GM21723 (cell line): ENCODE measurements at regions not wholly inside any gene's neighbourhood (a gene's known extent, or its start where the extent isn't known, plus 50 kb on each side); places are given as distances from the start of the nearest gene placed in this dataset.

Experiments
- ATAC-seq: cut with Tn5 transposase; IDR thresholded peaks from one replicate; pipeline ENCODE4 v1.9.1; 2021; ENCODE audit warnings: mild to moderate bottlenecking, moderate library complexity; ENCODE audit not compliant: unreplicated experiment

- ATAC-seq: no peak
These were observed 266.1 kb upstream of the SIX2 start for GRCh38 chr2:45275242-45275805.

GRCh38 chr2:45274250-45274926 lies 265.1 kb upstream of the SIX2 start:
- ATAC-seq: no peak

GRCh38 chr2:45273412-45274249 lies 264.4 kb upstream of the SIX2 start:
- no peak for ATAC-seq

- ATAC-seq: no peak
These were observed 263.5 kb upstream of the SIX2 start for GRCh38 chr2:45272549-45273265.

GRCh38 chr2:45269149-45269793 lies 260.0 kb upstream of the SIX2 start:
- ATAC-seq: no peak

- ATAC-seq: no peak
These were observed 259.4 kb upstream of the SIX2 start for GRCh38 chr2:45268631-45269030.

GRCh38 chr2:45267062-45267792 lies 258.0 kb upstream of the SIX2 start:
- ATAC-seq: no peak

GRCh38 chr2:45265336-45265735 lies 256.1 kb upstream of the SIX2 start:
- no peak for ATAC-seq

GRCh38 chr2:45264227-45265225 lies 255.3 kb upstream of the SIX2 start:
- ATAC-seq: no peak

GRCh38 chr2:45263147-45263546 lies 253.9 kb upstream of the SIX2 start:
- no peak for ATAC-seq

- ATAC-seq: no peak
These were observed 252.5 kb upstream of the SIX2 start for GRCh38 chr2:45261746-45262145.

GRCh38 chr2:45260946-45261345 lies 251.7 kb upstream of the SIX2 start:
- no peak for ATAC-seq

GRCh38 chr2:45259547-45260160 lies 250.4 kb upstream of the SIX2 start:
- no peak for ATAC-seq

GRCh38 chr2:45259138-45259537 lies 249.9 kb upstream of the SIX2 start:
- ATAC-seq: no peak

- no peak for ATAC-seq
These were observed 249.1 kb upstream of the SIX2 start for GRCh38 chr2:45258311-45258710.

- ATAC-seq: no peak
These were observed 248.6 kb upstream of the SIX2 start for GRCh38 chr2:45257820-45258219.

- ATAC-seq: no peak
These were observed 247.8 kb upstream of the SIX2 start for GRCh38 chr2:45256867-45257641.
